ENCODE measurements at regions not wholly inside any gene's neighbourhood (a gene's known extent, or its start where the extent isn't known, plus 50 kb on each side); places are given as distances from the start of the nearest gene placed in this dataset.

- no peak for TF ChIP-seq CTCF (IDR thresholded peaks at IDR 0.05; ENCODE audit: control insufficient read depth, insufficient read depth, low read depth, low read length, missing control alignments)
- H3K4me3 ChIP-seq (ENCODE audit: control insufficient read depth, low read depth, low read length), result no peak overlapping the region
- no peak for DNase-seq (ENCODE audit: low read depth)
Observed at GRCh38 chr4:37054531-37055077, 189.9 kb upstream of the NWD2 start.

GRCh38 chr4:37058826-37059225, 185.7 kb upstream of the NWD2 start:
- no peak overlapping the region for H3K4me3 ChIP-seq (ENCODE audit: control insufficient read depth, low read depth, low read length)
- DNase-seq (ENCODE audit: low read depth), result no peak
- TF ChIP-seq CTCF (IDR thresholded peaks at IDR 0.05; ENCODE audit: control insufficient read depth, insufficient read depth, low read depth, low read length, missing control alignments), result no peak

GRCh38 chr4:37066159-37066558, 178.4 kb upstream of the NWD2 start:
- no peak for TF ChIP-seq CTCF (IDR thresholded peaks at IDR 0.05; ENCODE audit: control insufficient read depth, insufficient read depth, low read depth, low read length, missing control alignments)
- H3K4me3 ChIP-seq (ENCODE audit: control insufficient read depth, low read depth, low read length), result no peak overlapping the region
- no peak for DNase-seq (ENCODE audit: low read depth)

- DNase-seq (ENCODE audit: low read depth), result no peak
- TF ChIP-seq CTCF (IDR thresholded peaks at IDR 0.05; ENCODE audit: control insufficient read depth, insufficient read depth, low read depth, low read length, missing control alignments), result no peak
- H3K4me3 ChIP-seq (ENCODE audit: control insufficient read depth, low read depth, low read length), result no peak overlapping the region
Observed at GRCh38 chr4:37068580-37068979, 176.0 kb upstream of the NWD2 start.

- no peak for TF ChIP-seq CTCF (IDR thresholded peaks at IDR 0.05; ENCODE audit: control insufficient read depth, insufficient read depth, low read depth, low read length, missing control alignments)
- no peak for DNase-seq (ENCODE audit: low read depth)
- H3K4me3 ChIP-seq (ENCODE audit: control insufficient read depth, low read depth, low read length), result no peak overlapping the region
Observed at GRCh38 chr4:37070041-37070440, 174.5 kb upstream of the NWD2 start.

GRCh38 chr4:37071576-37071975, 173.0 kb upstream of the NWD2 start:
- TF ChIP-seq CTCF (IDR thresholded peaks at IDR 0.05; ENCODE audit: control insufficient read depth, insufficient read depth, low read depth, low read length, missing control alignments), result no peak
- no peak for DNase-seq (ENCODE audit: low read depth)
- no peak overlapping the region for H3K4me3 ChIP-seq (ENCODE audit: control insufficient read depth, low read depth, low read length)
